ENCODE measurements at regions not wholly inside any gene's neighbourhood (a gene's known extent, or its start where the extent isn't known, plus 50 kb on each side); places are given as distances from the start of the nearest gene placed in this dataset.

GRCh38 chr15:39415634-39416033 lies 165.2 kb upstream of the THBS1 start:
- Histone ChIP-seq H4K20me1 (ENCODE audit: insufficient read depth, low read length) (no peaks in the 10 kb centered on the region), H3K9ac (ENCODE audit: low read length) (no peak overlapping the region), H3K27ac (ENCODE audit: low read depth, low read length, poor library complexity, severe bottlenecking) (no peak overlapping the region), H3K9me3 (ENCODE audit: low read length) (no peaks in the 10 kb centered on the region), H3K4me2 (ENCODE audit: low read length) (no peak overlapping the region), H3K79me2 (ENCODE audit: insufficient read depth, low read length) (no peaks in the 10 kb centered on the region), H2AFZ (ENCODE audit: low read length) (no peak overlapping the region), H3K4me1 (ENCODE audit: insufficient read depth, low read length, severe bottlenecking) (no peaks in the 10 kb centered on the region), H3F3A (ENCODE audit: insufficient read depth, low read length) (no peaks in the 10 kb centered on the region), H3K27me3 (ENCODE audit: insufficient read depth, low read length) (no peaks in the 10 kb centered on the region), H3K36me3 (ENCODE audit: insufficient read depth, low read length) (no peaks in the 10 kb centered on the region), H3K4me3 (ENCODE audit: low read depth, low read length, poor library complexity, severe bottlenecking) (no peak overlapping the region), H3K9me2 (ENCODE audit: low read depth, low read length) (no peaks in the 10 kb centered on the region)
- no peak for TF ChIP-seq CTCF (IDR thresholded peaks at IDR 0.05; ENCODE audit: low read length)
- TF ChIP-seq EZH2 (IDR thresholded peaks at IDR 0.05; ENCODE audit: borderline replicate concordance, low read length) = no peak

DNA sequence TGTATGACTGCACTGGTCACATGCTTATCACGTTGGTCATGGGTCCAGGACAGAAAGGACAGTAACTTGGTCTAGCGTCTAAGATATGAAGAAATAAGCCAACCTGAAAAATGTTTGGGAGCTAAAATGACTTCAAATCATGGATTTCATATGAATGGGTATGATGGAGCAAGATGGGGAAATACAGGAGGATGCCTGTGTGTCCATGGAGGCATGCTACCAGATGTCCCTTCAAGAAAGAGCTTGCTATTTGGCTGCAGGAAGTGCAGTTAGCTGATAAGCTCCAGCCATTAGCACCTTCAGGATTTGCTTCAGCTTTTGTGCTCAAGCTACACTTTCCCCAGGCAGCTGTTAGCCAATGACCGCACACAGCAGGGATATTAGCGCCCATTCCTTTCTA lies 164.6 kb upstream of the THBS1 start:
- H3K36me3 ChIP-seq (ENCODE audit: insufficient read depth, low read length) = no peaks in the 10 kb centered on the region
- no peaks in the 10 kb centered on the region for H3K4me1 ChIP-seq (ENCODE audit: insufficient read depth, low read length, severe bottlenecking)
- no peak overlapping the region for H3K4me3 ChIP-seq (ENCODE audit: low read depth, low read length, poor library complexity, severe bottlenecking)
- H3K9ac ChIP-seq (ENCODE audit: low read length) = no peak overlapping the region
- no peaks in the 10 kb centered on the region for H3K27me3 ChIP-seq (ENCODE audit: insufficient read depth, low read length)
- H2AFZ ChIP-seq (ENCODE audit: low read length) = no peak overlapping the region
- no peak overlapping the region for H3K4me2 ChIP-seq (ENCODE audit: low read length)
- TF ChIP-seq EZH2 (IDR thresholded peaks at IDR 0.05; ENCODE audit: borderline replicate concordance, low read length) = no peak
- TF ChIP-seq CTCF (IDR thresholded peaks at IDR 0.05; ENCODE audit: low read length) = no peak
- H3K9me3 ChIP-seq (ENCODE audit: low read length) = no peaks in the 10 kb centered on the region
- no peaks in the 10 kb centered on the region for H3K79me2 ChIP-seq (ENCODE audit: insufficient read depth, low read length)
- H3K9me2 ChIP-seq (ENCODE audit: low read depth, low read length) = no peaks in the 10 kb centered on the region
- H3K27ac ChIP-seq (ENCODE audit: low read depth, low read length, poor library complexity, severe bottlenecking) = no peak overlapping the region
- no peaks in the 10 kb centered on the region for H4K20me1 ChIP-seq (ENCODE audit: insufficient read depth, low read length)
- no peaks in the 10 kb centered on the region for H3F3A ChIP-seq (ENCODE audit: insufficient read depth, low read length)

GRCh38 chr15:39417366-39418134 lies 163.3 kb upstream of the THBS1 start:
- Histone ChIP-seq H3K79me2 (ENCODE audit: insufficient read depth, low read length) (no peaks in the 10 kb centered on the region), H3K36me3 (ENCODE audit: insufficient read depth, low read length) (no peaks in the 10 kb centered on the region), H3F3A (ENCODE audit: insufficient read depth, low read length) (no peaks in the 10 kb centered on the region), H4K20me1 (ENCODE audit: insufficient read depth, low read length) (no peaks in the 10 kb centered on the region), H3K9me2 (ENCODE audit: low read depth, low read length) (no peaks in the 10 kb centered on the region), H3K4me3 (ENCODE audit: low read depth, low read length, poor library complexity, severe bottlenecking) (no peak overlapping the region), H3K4me2 (ENCODE audit: low read length) (no peak overlapping the region), H3K9me3 (ENCODE audit: low read length) (no peaks in the 10 kb centered on the region), H3K4me1 (ENCODE audit: insufficient read depth, low read length, severe bottlenecking) (no peaks in the 10 kb centered on the region), H3K9ac (ENCODE audit: low read length) (no peak overlapping the region), H3K27me3 (ENCODE audit: insufficient read depth, low read length) (no peaks in the 10 kb centered on the region), H3K27ac (ENCODE audit: low read depth, low read length, poor library complexity, severe bottlenecking) (no peak overlapping the region), H2AFZ (ENCODE audit: low read length) (no peak overlapping the region)
- no peak for TF ChIP-seq CTCF (IDR thresholded peaks at IDR 0.05; ENCODE audit: low read length)
- TF ChIP-seq EZH2 (IDR thresholded peaks at IDR 0.05; ENCODE audit: borderline replicate concordance, low read length) = no peak
